HG03045 (cell line): ENCODE measurements at regions not wholly inside any gene's neighbourhood (a gene's known extent, or its start where the extent isn't known, plus 50 kb on each side); places are given as distances from the start of the nearest gene placed in this dataset.

Source experiments
- ATAC-seq: cut with Tn5 transposase; IDR thresholded peaks from one replicate; pipeline ENCODE4 v1.9.1; 2021; ENCODE audit warnings: mild to moderate bottlenecking, moderate library complexity; ENCODE audit not compliant: unreplicated experiment

DNA sequence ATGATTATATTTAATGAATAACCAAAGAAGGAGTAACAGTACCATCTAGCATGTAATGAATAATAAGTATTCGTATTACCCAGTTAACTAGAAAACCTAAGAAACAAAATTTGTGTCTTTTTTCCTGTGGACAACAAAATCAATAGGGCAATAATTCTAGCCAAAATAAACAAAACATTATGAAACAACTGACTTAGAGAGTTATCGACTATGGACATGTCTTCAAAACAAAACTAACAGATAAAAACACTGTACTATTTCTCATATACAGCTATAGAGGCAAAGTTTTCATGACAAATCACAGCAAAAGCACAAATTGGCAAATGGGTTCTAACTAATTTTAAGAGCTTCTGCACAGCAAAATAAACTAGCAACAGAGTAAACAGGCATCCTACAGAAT is 224.1 kb downstream of the ALX1 start:
- no peak for ATAC-seq

DNA sequence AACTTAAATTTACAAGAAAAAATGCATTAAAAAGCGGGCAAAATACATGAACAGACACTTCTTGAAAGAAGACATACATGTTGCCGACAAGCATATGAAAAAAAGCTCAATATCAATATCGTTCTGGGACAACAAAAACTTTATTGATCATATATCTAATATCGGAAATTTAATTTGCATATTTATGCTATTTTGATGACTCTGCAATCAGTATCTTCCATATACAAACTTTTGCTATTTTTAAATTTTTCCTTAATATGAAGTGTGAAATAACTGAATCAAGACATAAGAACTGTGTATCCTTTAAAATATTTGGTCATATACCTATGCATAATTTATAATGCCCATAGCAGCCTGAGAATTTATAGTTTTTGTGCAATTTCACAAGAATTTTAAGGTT is 224.6 kb downstream of the ALX1 start:
- no peak for ATAC-seq

DNA sequence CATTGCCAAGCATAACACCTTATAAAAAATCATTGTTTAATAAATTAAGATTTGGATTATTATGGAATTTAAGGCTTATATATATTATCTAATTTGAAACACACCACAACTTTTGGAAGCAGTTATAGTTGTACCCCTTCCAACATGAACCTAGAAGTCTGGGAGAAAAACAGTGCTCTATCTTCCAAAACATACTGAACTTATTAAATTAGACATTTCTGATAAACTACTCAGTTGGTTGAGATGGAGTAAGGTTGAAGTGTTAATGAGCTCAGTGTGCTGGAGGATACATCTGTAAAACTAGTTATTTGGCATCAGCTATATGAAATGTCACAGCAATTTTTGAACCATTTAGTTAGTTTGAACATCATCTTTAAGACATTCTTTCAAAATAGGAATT is 227.4 kb downstream of the ALX1 start:
- ATAC-seq, result no peak

DNA sequence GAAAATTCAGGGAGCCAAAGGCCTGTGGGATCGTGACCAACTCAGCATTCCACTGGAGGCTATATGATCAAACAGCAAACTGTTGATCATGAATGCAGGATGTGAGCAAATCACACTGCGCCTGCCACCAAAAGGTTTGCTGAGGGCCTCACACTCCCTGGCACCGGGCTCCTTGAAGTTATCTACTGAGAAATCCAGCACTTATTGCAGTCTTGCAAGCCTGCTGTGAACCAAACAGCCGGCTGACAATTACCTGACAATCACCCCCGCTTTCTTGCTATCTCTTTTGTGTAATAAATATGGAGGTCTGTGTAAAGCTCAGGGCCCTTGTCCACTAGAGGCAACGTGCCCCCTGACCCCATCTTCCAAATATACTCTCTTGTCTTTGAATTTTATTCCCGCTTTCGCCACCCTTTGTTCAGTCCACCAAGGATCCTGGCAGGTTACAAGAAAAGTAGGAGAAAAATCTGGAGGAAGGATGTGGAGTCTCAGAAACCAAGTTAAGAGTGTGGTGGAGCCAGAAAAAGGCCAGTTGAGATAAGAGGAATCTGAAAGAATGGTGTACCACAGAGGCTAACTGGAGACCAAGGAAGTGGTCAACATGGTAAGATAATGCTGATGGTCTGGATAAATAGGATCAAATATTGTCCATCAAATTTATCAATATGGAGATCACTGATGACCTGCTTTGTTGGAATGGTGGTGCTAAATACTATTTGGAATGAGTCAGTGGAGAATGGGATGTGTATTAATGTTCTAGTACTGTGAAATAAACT is 229.2 kb downstream of the ALX1 start:
- ATAC-seq, result peak; percentile 32

DNA sequence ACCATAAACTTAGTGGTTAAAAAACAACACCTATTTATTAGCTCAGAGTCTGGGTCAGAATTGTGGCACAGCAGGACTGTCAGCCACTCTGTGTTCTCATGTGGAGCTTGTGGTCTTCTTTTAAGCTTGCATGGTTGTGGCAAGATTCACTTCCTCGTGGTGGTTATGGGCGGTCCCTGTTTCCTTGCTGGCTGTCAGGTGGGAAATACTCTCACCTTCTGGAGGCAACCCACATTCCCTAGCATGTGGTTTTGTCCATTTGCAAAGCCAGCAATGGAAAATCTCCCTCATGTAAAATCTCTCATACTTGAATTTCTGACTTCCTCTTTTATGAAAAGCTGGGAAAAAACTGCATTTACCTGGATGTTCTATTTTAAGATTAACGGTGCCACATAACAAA is 229.8 kb downstream of the ALX1 start:
- peak; percentile 81 for ATAC-seq

DNA sequence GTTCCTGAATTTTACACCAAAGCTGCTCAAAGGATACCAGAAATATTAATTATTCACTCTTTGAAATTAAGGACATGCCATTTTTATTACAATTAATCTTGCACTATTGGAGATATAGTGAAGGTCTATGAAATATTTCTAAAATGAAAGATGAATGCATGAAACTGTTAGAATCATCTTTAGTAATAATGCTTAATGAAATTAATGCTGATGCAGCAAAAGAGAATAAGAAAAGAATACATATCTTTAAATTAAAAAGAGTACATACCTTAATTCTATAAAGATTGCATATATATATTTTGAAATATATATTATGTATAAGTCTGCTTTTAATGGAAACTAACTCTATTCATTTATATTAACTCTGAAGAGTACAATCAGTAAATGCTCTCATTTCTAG is 236.0 kb downstream of the ALX1 start:
- no peak for ATAC-seq

DNA sequence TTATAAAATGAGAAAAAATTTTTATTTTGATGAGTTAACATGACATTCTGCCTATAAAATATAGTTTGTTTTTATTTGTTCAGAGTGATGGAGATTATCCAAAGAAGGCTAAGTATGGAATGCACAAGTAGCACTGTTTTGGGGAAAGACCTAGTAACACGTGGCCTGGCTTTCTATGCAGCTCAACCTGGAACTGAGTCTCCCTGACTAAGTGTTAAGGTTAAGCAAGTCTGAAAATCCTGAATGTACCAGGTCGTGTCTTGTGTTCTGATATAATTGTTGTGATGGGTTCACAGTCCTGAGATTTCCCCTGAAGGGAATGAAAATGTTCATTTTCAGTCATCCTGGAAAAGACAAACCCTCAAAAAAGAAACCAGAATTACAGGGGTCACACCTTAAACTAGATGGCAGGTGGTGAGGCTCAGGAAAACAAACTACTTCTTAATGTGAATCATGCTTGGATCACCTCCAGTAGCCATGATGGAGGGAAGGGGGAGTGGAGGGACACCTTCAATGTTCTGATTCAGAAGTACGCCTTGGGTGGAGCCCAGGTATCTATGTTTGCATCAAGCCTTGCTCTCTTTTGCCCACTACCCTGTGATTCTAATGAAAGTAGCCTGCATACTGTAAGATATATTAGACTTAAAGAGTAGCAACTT is 236.8 kb downstream of the ALX1 start:
- no peak for ATAC-seq

DNA sequence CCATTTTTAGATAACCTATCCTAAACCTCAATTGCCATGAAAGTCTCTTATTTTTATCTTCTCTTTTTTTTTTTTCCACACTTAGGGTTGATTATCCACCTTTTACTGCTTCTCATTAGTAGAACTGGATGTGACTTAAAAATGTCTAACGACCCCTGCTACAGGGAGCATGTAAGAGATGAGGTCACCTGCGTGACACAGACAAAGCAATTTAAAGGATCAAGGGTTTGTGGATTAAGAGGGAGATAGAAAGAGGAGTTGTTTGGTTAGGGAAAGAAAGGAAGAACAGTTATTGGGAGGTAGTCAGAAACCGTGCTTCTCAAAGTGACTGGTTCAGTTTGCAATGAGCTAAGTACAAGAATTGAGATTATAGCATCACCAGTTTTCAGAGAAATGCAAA is 239.1 kb downstream of the ALX1 start:
- ATAC-seq, result no peak

DNA sequence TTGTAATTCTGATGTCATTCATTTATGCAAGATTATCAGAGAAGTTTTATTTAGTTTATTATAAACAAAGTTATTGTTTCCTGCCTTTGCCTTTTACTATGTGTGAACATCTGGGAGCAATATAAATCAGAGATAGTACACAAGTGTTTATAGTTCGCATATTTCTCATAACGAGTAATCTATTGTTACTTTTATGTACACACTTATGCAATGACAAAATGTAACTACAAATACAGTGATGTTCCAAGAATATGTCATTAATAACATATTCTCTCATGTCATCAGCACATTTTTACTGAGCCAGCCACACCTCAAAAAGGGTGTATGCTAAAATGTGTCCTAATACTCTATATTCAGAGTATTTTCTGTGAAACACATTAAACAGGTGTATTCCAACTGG is 243.2 kb downstream of the ALX1 start:
- no peak for ATAC-seq

DNA sequence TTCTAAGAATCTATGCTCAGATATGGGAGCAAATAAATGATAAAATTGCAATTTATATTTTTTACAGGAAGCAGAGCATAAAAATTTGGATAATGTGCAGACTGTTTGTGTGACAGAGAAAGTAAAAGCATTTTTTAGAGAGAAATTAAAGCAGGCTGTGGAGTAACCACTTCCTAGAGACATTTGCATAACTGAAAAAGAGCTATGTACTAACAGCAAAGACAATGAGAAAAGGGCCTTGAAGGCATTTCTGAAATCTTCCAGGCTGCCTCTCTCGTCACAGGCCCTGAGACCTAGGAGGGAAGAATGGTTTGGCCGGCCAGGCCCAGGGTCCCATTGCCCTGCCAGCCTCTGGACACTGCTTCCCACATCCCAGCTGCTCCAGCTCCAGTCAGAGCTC is 247.2 kb downstream of the ALX1 start:
- peak; percentile 89 for ATAC-seq

DNA sequence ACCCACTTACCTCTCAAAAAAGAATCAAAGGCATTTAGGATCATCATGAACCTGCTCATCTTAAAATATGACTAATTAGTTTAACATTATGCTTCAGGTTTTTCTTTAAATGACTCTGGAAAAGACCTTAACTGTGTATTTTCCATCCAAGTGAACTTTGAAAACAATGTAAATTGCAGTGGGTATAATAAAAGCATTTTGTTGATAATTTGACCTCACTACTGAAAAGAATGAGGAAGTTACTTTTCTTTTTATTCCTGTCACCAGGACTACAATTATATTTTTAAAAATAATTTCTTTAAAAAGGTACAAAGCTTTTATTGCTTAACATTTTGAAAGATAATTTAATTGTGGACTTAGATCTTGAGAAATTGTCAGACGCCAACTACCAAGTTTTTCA is 249.9 kb downstream of the ALX1 start:
- ATAC-seq, result no peak

DNA sequence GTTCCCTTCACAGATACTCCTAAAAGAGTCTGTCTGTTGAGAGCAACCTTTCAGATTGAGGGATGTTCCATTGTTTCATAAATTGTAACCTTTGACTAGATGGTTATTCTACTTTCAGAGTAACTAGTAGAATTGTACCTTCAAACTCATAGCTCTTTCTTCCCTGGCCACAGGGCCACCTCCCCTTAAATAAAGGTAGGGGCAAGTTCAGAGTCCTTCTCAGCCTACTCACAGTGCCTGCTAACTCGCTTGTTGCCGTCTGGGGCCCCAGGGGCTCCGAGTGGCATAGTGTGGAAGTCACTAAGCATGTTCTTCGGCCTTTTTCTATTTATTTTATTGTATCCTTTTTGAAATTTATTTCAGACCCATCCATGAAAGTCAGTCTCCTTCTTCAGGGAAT is 250.4 kb downstream of the ALX1 start:
- ATAC-seq, result no peak

DNA sequence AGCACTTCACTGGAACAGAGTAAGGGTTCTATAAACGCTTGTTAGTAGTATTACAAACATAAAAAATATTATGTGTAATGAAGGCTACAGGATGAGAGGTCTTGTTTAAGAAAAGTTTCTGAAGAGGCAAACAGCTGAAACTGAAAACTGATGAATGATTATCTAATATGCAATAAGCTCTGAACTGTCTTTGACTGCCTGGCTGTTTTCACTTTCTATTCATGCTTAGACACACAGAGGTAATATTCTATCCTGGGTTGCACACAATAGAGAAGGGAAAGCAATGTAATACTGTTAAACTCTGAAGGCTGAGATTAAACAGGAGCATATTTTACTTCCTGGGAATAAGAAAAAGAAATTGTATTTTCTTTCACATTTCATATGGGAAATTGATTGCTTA is 251.3 kb downstream of the ALX1 start:
- peak; percentile 76 for ATAC-seq

DNA sequence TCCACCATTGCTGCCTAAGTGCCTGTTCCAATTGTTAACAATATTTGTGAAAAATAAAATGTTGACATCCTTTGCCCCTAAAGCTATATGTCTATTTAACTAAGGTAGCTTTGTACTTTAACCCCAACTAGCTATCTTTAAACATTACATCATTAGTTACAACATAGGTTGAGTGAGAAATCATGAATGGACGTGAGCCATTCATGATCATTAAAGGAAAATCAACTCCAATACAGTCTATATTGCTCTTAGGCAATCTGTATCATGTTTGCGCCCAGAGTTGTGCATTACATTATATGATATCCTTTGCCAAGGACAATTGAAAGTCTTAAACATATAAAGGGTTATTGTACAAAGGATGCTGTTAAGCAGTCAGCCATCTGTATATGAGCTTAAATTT is 269.6 kb downstream of the ALX1 start:
- ATAC-seq, result no peak

DNA sequence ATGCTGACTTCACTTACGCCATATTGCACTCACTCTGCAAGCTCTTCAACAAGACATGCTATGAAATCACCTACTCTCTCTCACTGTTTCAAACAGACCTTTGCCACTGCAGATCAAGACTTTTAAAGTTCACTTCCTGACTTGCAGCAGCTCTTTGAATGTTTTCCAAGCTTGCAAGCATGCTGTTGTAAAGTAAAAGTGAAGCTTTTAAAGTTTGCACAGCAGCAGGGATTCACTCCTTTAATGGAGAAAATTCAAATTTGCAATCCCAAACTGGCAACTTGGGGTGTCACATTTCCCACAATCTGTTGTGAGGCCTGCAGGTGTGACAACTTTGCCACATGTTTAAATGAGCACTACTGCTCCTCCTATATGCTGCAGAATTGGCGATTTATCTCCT is 270.9 kb downstream of the ALX1 start:
- ATAC-seq, result no peak

DNA sequence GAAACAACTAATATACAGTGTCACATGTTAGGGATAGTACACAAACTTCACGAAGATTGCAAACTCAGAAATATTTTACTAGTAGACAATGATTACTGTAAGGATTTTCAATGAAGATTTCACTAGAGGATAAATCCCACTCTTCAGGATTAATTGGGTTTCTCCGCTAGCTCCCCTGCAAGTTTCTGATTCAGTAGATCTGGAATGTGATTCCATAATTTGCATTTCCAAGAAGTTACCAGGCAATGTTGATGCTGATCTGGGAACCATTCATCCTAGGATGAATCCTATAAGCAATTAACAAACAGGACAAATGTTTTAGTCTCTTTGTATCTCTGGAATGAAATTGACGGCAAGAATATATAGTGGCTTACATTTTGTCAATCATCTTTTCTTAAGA is 272.4 kb downstream of the ALX1 start:
- no peak for ATAC-seq

DNA sequence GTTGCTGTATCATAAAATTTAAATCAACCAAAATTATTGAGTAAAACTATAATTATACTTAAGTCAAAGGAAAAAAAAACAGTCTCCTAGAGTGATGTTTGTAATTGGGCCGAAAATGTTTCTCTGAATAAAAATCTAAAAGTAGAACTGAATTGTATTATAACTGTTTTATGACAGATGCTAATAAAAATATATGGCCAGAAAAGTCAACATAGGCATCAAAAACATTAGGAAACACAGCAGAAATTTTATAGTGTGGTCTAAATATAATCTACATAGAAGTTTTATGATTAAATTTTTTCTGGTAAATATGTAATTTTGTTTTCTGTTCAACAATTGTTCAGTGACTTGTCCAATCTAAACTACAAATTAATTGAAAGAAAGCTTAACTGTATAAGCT is 277.8 kb downstream of the ALX1 start:
- no peak for ATAC-seq

DNA sequence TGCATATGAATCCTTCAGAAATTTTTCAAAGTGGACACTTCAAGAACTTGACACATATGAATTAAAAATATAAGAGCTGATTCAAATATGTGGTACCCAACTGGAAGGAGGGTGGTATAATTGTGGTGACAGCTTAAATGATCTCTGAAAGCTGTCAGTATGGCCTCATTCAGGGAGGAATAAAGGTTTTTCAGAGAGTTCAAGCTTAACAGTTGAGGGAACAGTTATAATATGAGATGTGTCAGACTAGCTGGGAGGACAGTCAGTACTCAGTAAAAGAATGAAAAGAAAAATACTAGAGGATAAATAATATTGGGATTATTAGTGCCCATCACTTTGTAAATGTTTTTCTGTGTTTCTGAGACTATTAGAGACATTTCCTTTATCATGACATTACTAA is 277.5 kb downstream of the RASSF9 start:
- ATAC-seq, result no peak

DNA sequence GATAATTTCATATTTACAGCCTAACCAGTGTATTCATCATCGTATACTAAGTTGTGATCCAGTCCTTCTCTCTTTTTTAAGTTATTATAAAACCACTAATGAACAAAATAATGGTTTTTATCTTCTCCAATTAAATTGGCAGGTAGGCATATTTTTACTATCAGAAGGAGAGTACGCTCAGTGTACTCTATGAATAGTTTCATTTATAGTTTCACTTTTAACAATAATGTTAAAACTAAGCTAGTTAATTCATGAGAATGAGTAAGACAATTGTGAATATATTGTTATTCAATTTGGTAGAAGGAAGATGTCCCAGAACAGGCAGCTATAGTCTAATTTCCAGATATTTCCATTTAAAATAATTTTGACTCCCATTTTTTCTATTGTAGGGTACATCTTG is 277.1 kb downstream of the RASSF9 start:
- ATAC-seq, result no peak

DNA sequence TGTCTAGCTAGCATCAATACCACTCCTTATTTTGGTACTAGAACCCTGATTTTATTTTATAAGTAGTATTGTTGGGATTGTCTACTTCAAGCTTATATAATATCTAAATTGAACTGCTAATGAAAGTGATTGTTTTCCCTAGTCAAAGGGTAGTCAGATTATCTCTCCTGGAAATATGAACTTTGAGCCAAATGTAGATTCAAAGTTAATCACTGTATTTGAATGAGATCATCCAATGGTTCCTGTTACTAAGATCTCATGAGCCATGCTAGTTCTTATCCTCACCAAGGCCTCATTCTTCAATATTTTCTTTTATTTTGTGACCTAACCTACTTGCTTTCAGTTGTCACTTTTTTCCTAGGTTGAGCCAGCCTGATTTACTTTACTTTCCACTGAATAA is 276.7 kb downstream of the RASSF9 start:
- ATAC-seq, result no peak

DNA sequence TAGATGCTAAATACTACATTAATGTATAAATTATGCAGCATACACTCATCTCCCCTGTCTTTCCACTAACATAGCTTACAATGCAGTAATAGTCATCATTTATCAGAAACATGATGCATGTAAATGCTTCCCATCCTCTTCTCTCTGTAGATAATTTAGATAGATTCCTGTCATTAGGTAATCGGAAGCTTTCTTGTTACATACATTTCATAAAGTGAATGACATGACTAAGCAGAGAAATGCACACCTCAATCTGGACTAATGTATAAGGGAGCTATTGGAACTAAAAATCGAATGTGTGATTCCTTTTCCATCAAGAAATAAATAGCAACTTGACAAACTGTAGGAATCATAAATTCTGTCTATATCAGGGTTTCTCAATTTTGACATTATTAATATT is 273.4 kb downstream of the RASSF9 start:
- ATAC-seq, result no peak

DNA sequence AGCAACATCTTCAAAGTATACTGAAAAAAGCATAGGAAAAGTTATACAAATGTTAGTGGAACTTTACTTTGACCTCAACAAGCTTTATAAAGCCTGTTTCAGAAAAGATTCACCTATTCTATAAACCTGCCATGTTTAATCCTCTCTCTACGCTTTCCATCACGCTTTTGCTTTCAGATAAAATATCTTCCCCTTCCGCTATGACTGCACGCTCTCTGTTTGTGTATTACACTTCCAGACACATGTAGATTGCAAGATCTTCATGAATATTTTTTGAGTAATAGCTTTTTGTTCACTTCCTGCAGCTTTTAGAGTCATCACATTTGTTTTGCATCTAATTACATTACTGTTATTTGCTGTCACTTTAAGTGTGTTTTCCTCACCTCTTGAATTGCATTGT is 271.4 kb downstream of the RASSF9 start:
- no peak for ATAC-seq
